H1 (cell line): ENCODE measurements at regions not wholly inside any gene's neighbourhood (a gene's known extent, or its start where the extent isn't known, plus 50 kb on each side); places are given as distances from the start of the nearest gene placed in this dataset.

Experiments used
- CTCF ChIA-PET: fragments of 300-600 bp; sonication (Branson Sonifier 250); formaldehyde crosslinking; loops from one replicate; lab custom pipeline; 2021; ENCODE audit not compliant: partially characterized antibody; lab: Charles Lee
- POLR2A ChIA-PET: fragments of 300-600 bp; sonication (Branson Sonifier 250); formaldehyde crosslinking; loops from one replicate; lab custom pipeline; 2021; ENCODE audit warnings: inconsistent platforms; ENCODE audit not compliant: partially characterized antibody; lab: Charles Lee
- DNase-seq, 2 experiments: peaks; one replicate each; pipeline versions ENCODE4 v3.0.0 to v3.0.0-alpha.2; 2010 to 2022; ENCODE audit warnings: low spot score in 2 of 2, low read depth in 1 of 2, mixed read lengths in 1 of 2
- FAIRE-seq: peaks from 2 replicates; lab custom pipeline; 2011; peaks lifted over from hg19 to GRCh38; lab: Jason Lieb, UNC
- H2AFZ ChIP-seq: 2 replicates; pipeline ENCODE4 v1.8.1; 2012; ENCODE audit warnings: low read length, inconsistent platforms
- H2AK5ac ChIP-seq: 2 replicates; pipeline ENCODE4 v1.6.1; 2013; ENCODE audit warnings: low read depth, low read length
- H2BK120ac ChIP-seq: replicated peaks from 2 replicates; pipeline ENCODE3; 2013; ENCODE audit warnings: low read depth, low read length, inconsistent platforms
- H2BK12ac ChIP-seq: 2 replicates; pipeline ENCODE4 v1.6.1; 2013; ENCODE audit warnings: low read depth, low read length
- H2BK15ac ChIP-seq: 2 replicates; pipeline ENCODE4 v1.6.1; 2013; ENCODE audit warnings: low read length
- H2BK20ac ChIP-seq: 2 replicates; pipeline ENCODE4 v1.6.1; 2013; ENCODE audit warnings: low read length
- H2BK5ac ChIP-seq: 2 replicates; pipeline ENCODE4 v1.6.1; 2013; ENCODE audit warnings: low read depth, low read length
- H3K14ac ChIP-seq: 2 replicates; pipeline ENCODE4 v1.6.1; 2013; ENCODE audit warnings: inconsistent platforms; ENCODE audit not compliant: insufficient read length
- H3K18ac ChIP-seq: 2 replicates; pipeline ENCODE4 v1.6.1; 2013; ENCODE audit warnings: low read length; ENCODE audit errors: extremely low read depth
- H3K23ac ChIP-seq: 2 replicates; pipeline ENCODE4 v1.6.1; 2013; ENCODE audit warnings: inconsistent platforms; ENCODE audit not compliant: insufficient read length
- H3K23me2 ChIP-seq: 2 replicates; pipeline ENCODE4 v1.6.1; 2013; ENCODE audit warnings: low read depth, low read length
- H3K27ac ChIP-seq: 2 replicates; pipeline ENCODE4 v1.6.1; 2011; ENCODE audit warnings: low read depth, low read length, inconsistent platforms
- H3K27me3 ChIP-seq, 4 experiments: replicated peaks in 1 of 4; 1 replicate in 1 of 4; 2 replicates in 3 of 4; pipeline versions ENCODE4 v1.6.1 to v1.8.1; 2011 to 2013; ENCODE audit warnings: low read length in 3 of 4, mild to moderate bottlenecking in 3 of 4, inconsistent platforms in 2 of 4, mixed read lengths in 2 of 4, moderate library complexity in 1 of 4; ENCODE audit not compliant: control insufficient read depth in 3 of 4, insufficient read depth in 3 of 4; ENCODE audit errors: extremely low read depth in 1 of 4
- H3K36me3 ChIP-seq, 4 experiments: 2 replicates each; pipeline versions ENCODE4 v1.6.1 to v1.8.1; 2011 to 2013; ENCODE audit warnings: mild to moderate bottlenecking in 4 of 4, low read length in 3 of 4, moderate library complexity in 2 of 4, control low read depth in 1 of 4, inconsistent platforms in 1 of 4; ENCODE audit not compliant: insufficient read depth in 4 of 4, control insufficient read depth in 2 of 4
- H3K4ac ChIP-seq: replicated peaks from 2 replicates; pipeline ENCODE3; 2013; ENCODE audit warnings: low read length, low read depth, mixed read lengths, inconsistent platforms; ENCODE audit not compliant: insufficient read length
- H3K4me1 ChIP-seq, 4 experiments: replicated peaks in 1 of 4; 1 replicate in 1 of 4; 2 replicates in 3 of 4; pipeline versions ENCODE4 v1.6.1 to v1.8.1; 2011 to 2013; ENCODE audit warnings: low read length in 3 of 4, inconsistent platforms in 2 of 4, mixed read lengths in 1 of 4; ENCODE audit not compliant: insufficient read depth in 4 of 4, control insufficient read depth in 3 of 4
- H3K4me2 ChIP-seq, 2 experiments: 2 replicates each; pipeline versions ENCODE4 v1.6.1 to v1.8.1; 2011 to 2013; ENCODE audit warnings: low read depth in 2 of 2, low read length in 2 of 2, control low read depth in 1 of 2, inconsistent platforms in 1 of 2, mild to moderate bottlenecking in 1 of 2; ENCODE audit not compliant: insufficient read depth in 1 of 2
- H3K4me3 ChIP-seq, 4 experiments: fragments of 200-600, 300-600 bp in 1 of 4; sonication (generic), shearing (Covaris generic), sonication (Bioruptor Twin) in 1 of 4; 2 replicates each; pipeline versions ENCODE4 v1.5.1 to v1.8.1; 2011 to 2016; ENCODE audit warnings: low read length in 4 of 4, low read depth in 3 of 4, control low read depth in 2 of 4, inconsistent platforms in 2 of 4, mild to moderate bottlenecking in 2 of 4, mixed read lengths in 1 of 4, moderate library complexity in 1 of 4; ENCODE audit not compliant: insufficient read depth in 2 of 4; ENCODE audit errors: extremely low read depth in 1 of 4
- H3K56ac ChIP-seq: replicated peaks from 2 replicates; pipeline ENCODE3; 2013; ENCODE audit warnings: low read depth, mild to moderate bottlenecking, mixed read lengths, low read length, inconsistent platforms; ENCODE audit not compliant: insufficient read length
- H3K79me1 ChIP-seq: 2 replicates; pipeline ENCODE4 v1.6.1; 2013; ENCODE audit warnings: low read depth, low read length, control low read depth
- H3K79me2 ChIP-seq, 2 experiments: 2 replicates each; pipeline versions ENCODE4 v1.6.1 to v1.8.1; 2012 to 2013; ENCODE audit warnings: low read length in 2 of 2, mild to moderate bottlenecking in 2 of 2, inconsistent platforms in 1 of 2; ENCODE audit not compliant: insufficient read depth in 2 of 2, control insufficient read depth in 1 of 2
- H3K9ac ChIP-seq, 4 experiments: replicated peaks in 1 of 4; 1 replicate in 1 of 4; 2 replicates in 3 of 4; pipeline versions ENCODE4 v1.6.1 to v1.8.1; 2011 to 2013; ENCODE audit warnings: low read depth in 3 of 4, low read length in 3 of 4, control low read depth in 2 of 4, mild to moderate bottlenecking in 2 of 4, moderate library complexity in 2 of 4, inconsistent platforms in 1 of 4; ENCODE audit errors: extremely low read depth in 1 of 4
- H3K9me3 ChIP-seq, 2 experiments: 2 replicates each; pipeline versions ENCODE4 v1.6.1 to v1.8.1; 2012 to 2013; ENCODE audit warnings: mild to moderate bottlenecking in 2 of 2, moderate library complexity in 2 of 2, control low read depth in 1 of 2, inconsistent platforms in 1 of 2, low read depth in 1 of 2, low read length in 1 of 2, mixed read lengths in 1 of 2; ENCODE audit not compliant: insufficient read depth in 2 of 2
- H4K20me1 ChIP-seq, 2 experiments: replicated peaks in 1 of 2; 2 replicates each; pipeline versions ENCODE3 to v1.8.1; 2011 to 2013; ENCODE audit warnings: inconsistent platforms in 2 of 2, low read length in 2 of 2, mild to moderate bottlenecking in 1 of 2; ENCODE audit not compliant: insufficient read depth in 2 of 2, control insufficient read depth in 1 of 2
- H4K5ac ChIP-seq: 2 replicates; pipeline ENCODE4 v1.6.1; 2013; ENCODE audit warnings: low read length, low read depth, mixed read lengths, inconsistent platforms; ENCODE audit not compliant: insufficient read length
- H4K8ac ChIP-seq: 2 replicates; pipeline ENCODE4 v1.8.0; 2013; ENCODE audit warnings: mild to moderate bottlenecking, moderate library complexity, low read length, inconsistent platforms; ENCODE audit not compliant: insufficient read depth; ENCODE audit errors: extremely low read depth
- H4K91ac ChIP-seq: replicated peaks from 2 replicates; pipeline ENCODE3; 2013; ENCODE audit warnings: low read length, mixed read lengths, inconsistent platforms; ENCODE audit not compliant: insufficient read length
- ASH2L ChIP-seq: fragments of 200-600, 300-600 bp; sonication (generic); IDR thresholded peaks from one replicate; pipeline ENCODE4 v1.7.1; 2017; ENCODE audit warnings: low read length
- CBX5 ChIP-seq: fragments of 300-800, 300-1000 bp; sonication (generic); IDR thresholded peaks from 2 replicates; pipeline ENCODE4 v1.7.1; 2016; ENCODE audit warnings: antibody characterized with exemption, low read length, low read depth
- GTF2F1 ChIP-seq: IDR thresholded peaks from 2 replicates; pipeline ENCODE4 v1.6.1; 2012; ENCODE audit warnings: low read depth, low read length, improper control_type of control experiment, borderline replicate concordance
- SIN3A ChIP-seq, 2 experiments: IDR thresholded peaks in 1 of 2; conservative IDR thresholded peaks in 1 of 2; 2 replicates each; pipeline ENCODE4 v1.6.1; 2011 to 2012; ENCODE audit warnings: low read length in 2 of 2, improper control_type of control experiment in 1 of 2, low read depth in 1 of 2, mild to moderate bottlenecking in 1 of 2
- WGBS, 2 experiments: shearing (Covaris generic) in 1 of 2; methylation state at CpG; one replicate each; pipeline versions ENCODE4 v1.1.6 to v1.1.7; 2013 to 2015; ENCODE audit warnings: low lambda C conversion rate in 2 of 2, mixed read lengths in 2 of 2, inconsistent platforms in 1 of 2, low coverage in 1 of 2, missing lambda C conversion rate in 1 of 2; ENCODE audit not compliant: insufficient replicate concordance in 2 of 2, insufficient coverage in 1 of 2, insufficient read length in 1 of 2; ENCODE audit errors: extremely low coverage in 1 of 2, missing lambda C conversion rate in 1 of 2; 5-methylcytosine and 5-hydroxymethylcytosine counted together

GRCh38 chr3:106276755-106277612, 408.2 kb upstream of the CBLB start:
- Histone ChIP-seq H2BK15ac (no peak overlapping the region), H3K4me3 (no peak overlapping the region), H3K27ac (no peak overlapping the region), H3K56ac (no peak overlapping the region), H4K5ac (no peak overlapping the region), H3K23ac (no peak overlapping the region), H3K18ac (no peak overlapping the region), H3K9me3 (no peaks in the 10 kb centered on the region), H4K8ac (no peak overlapping the region), H3K79me1 (no peaks in the 10 kb centered on the region), H3K4ac (no peak overlapping the region), H4K20me1 (no peaks in the 10 kb centered on the region), H3K79me2 (no peaks in the 10 kb centered on the region), H2BK12ac (no peak overlapping the region), H2BK120ac (no peak overlapping the region), H3K36me3 (no peaks in the 10 kb centered on the region), H3K4me2 (no peak overlapping the region), H2AK5ac (no peak overlapping the region), H4K91ac (no peak overlapping the region), H3K4me1 (no peaks in the 10 kb centered on the region), H2BK5ac (no peak overlapping the region), H3K23me2 (no peaks in the 10 kb centered on the region), H2AFZ (no peak overlapping the region), H2BK20ac (no peak overlapping the region), H3K9ac (no peak overlapping the region), H3K14ac (no peak overlapping the region), H3K27me3 (no peaks in the 10 kb centered on the region)
- POLR2A ChIA-PET: no interaction called here
- no peak for FAIRE-seq
- no peak for DNase-seq
- no peak for TF ChIP-seq GTF2F1
- no peak for TF ChIP-seq SIN3A (conservative IDR thresholded peaks at IDR 0.05 in 1 of 2, IDR thresholded peaks at IDR 0.05 in 1 of 2; ENCODE audit: low read depth in 1 of 2, low read length in 2 of 2)
- TF ChIP-seq CBX5: no peak
- TF ChIP-seq ASH2L: no peak
- CTCF ChIA-PET: no interaction called here
- WGBS, 2 experiments: 93% methylated on average over 6 of the region's 6 CpGs; no CpG with 5 or more reads in 1 of the 2 experiments
